ENCODE measurements at regions not wholly inside any gene's neighbourhood (a gene's known extent, or its start where the extent isn't known, plus 50 kb on each side); places are given as distances from the start of the nearest gene placed in this dataset.

- TF ChIP-seq EZH2 (IDR thresholded peaks at IDR 0.05; ENCODE audit: borderline replicate concordance, low read length) (no peak), CTCF (conservative IDR thresholded peaks at IDR 0.05 in 1 of 2, IDR thresholded peaks at IDR 0.05 in 1 of 2; ENCODE audit: extremely low read depth in 1 of 2, insufficient read depth in 1 of 2, low read depth in 1 of 2, low read length in 2 of 2) (no peak)
These were observed 210.8 kb downstream of the TBC1D2B start for GRCh38 chr15:77866596-77867125.
